Liver (tissue), 8 donors: ENCODE measurements at regions not wholly inside any gene's neighbourhood (a gene's known extent, or its start where the extent isn't known, plus 50 kb on each side); places are given as distances from the start of the nearest gene placed in this dataset.

Experiments
- DNase-seq: peaks from one replicate; pipeline ENCODE4 v3.0.0-alpha.2; 2017; ENCODE audit warnings: low spot score
- H3K27ac ChIP-seq, 2 donors: one replicate each; pipeline ENCODE4 v1.7.0; 2013; ENCODE audit warnings: inconsistent platforms in 2 of 2, low read length in 2 of 2, control low read depth in 1 of 2, low read depth in 1 of 2, mild to moderate bottlenecking in 1 of 2
- H3K27me3 ChIP-seq, 4 donors: one replicate each; pipeline versions ENCODE4 v1.6.1 to v1.7.0; 2013; ENCODE audit warnings: low read length in 3 of 4, inconsistent platforms in 1 of 4, mild to moderate bottlenecking in 1 of 4, moderate library complexity in 1 of 4; ENCODE audit not compliant: control insufficient read depth in 4 of 4, insufficient read depth in 4 of 4
- H3K36me3 ChIP-seq, 4 donors: one replicate each; pipeline versions ENCODE4 v1.6.1 to v1.7.0; 2013; ENCODE audit warnings: low read length in 3 of 4, mild to moderate bottlenecking in 3 of 4, low read depth in 1 of 4, moderate library complexity in 1 of 4; ENCODE audit not compliant: control insufficient read depth in 4 of 4, insufficient read depth in 3 of 4
- H3K4me1 ChIP-seq, 4 donors: one replicate each; pipeline versions ENCODE4 v1.6.1 to v1.7.0; 2013; ENCODE audit warnings: low read length in 3 of 4, mild to moderate bottlenecking in 3 of 4, moderate library complexity in 1 of 4; ENCODE audit not compliant: control insufficient read depth in 4 of 4, insufficient read depth in 4 of 4
- H3K4me3 ChIP-seq, 3 donors: one replicate each; pipeline versions ENCODE4 v1.6.1 to v1.7.0; 2013; ENCODE audit warnings: low read length in 3 of 3, control low read depth in 1 of 3, low read depth in 1 of 3, mild to moderate bottlenecking in 1 of 3
- H3K9ac ChIP-seq, 2 donors: one replicate each; pipeline ENCODE4 v1.7.0; 2013; ENCODE audit warnings: low read length in 2 of 2, mild to moderate bottlenecking in 2 of 2, moderate library complexity in 2 of 2, control low read depth in 1 of 2, low read depth in 1 of 2
- H3K9me3 ChIP-seq, 4 donors: one replicate each; pipeline versions ENCODE4 v1.6.1 to v1.7.0; 2013; ENCODE audit warnings: low read length in 3 of 4; ENCODE audit not compliant: control insufficient read depth in 4 of 4
- ATF3 ChIP-seq: IDR thresholded peaks from 2 replicates; pipeline ENCODE4 v1.6.1; 2016; ENCODE audit warnings: antibody characterized with exemption
- CTCF ChIP-seq: fragments of 150-350 bp; IDR thresholded peaks from 2 replicates; pipeline ENCODE4 v1.5.1; 2017; ENCODE audit warnings: improper control_type of control experiment, low read depth, low read length; ENCODE audit not compliant: missing input control
- FOXA1 ChIP-seq: IDR thresholded peaks from 2 replicates; pipeline ENCODE4 v1.6.1; 2016; ENCODE audit warnings: antibody characterized with exemption
- FOXA2 ChIP-seq: IDR thresholded peaks from 2 replicates; pipeline ENCODE4 v1.6.1; 2016; ENCODE audit warnings: antibody characterized with exemption
- GABPA ChIP-seq, 2 donors: IDR thresholded peaks in 1 of 2; conservative IDR thresholded peaks in 1 of 2; 2 replicates each; pipeline ENCODE4 v1.6.1; 2016; ENCODE audit warnings: antibody characterized with exemption in 2 of 2, mild to moderate bottlenecking in 1 of 2, moderate library complexity in 1 of 2
- HNF4A ChIP-seq, 2 donors: conservative IDR thresholded peaks; 2 replicates each; pipeline ENCODE4 v1.6.1; 2016; ENCODE audit warnings: antibody characterized with exemption in 2 of 2, mild to moderate bottlenecking in 2 of 2
- HNF4G ChIP-seq: IDR thresholded peaks from 2 replicates; pipeline ENCODE4 v1.6.1; 2016; ENCODE audit warnings: antibody characterized with exemption
- JUND ChIP-seq, 2 donors: IDR thresholded peaks; 2 replicates each; pipeline ENCODE4 v1.6.1; 2016; ENCODE audit warnings: antibody characterized with exemption in 2 of 2
- MAX ChIP-seq: IDR thresholded peaks from 2 replicates; pipeline ENCODE4 v1.6.1; 2016; ENCODE audit warnings: antibody characterized with exemption
- NR2F2 ChIP-seq: IDR thresholded peaks from 2 replicates; pipeline ENCODE4 v1.6.1; 2016; ENCODE audit warnings: antibody characterized with exemption
- RAD21 ChIP-seq, 2 donors: IDR thresholded peaks; 2 replicates each; pipeline ENCODE4 v1.6.1; 2016; ENCODE audit warnings: antibody characterized with exemption in 2 of 2, mild to moderate bottlenecking in 2 of 2
- REST ChIP-seq: IDR thresholded peaks from 2 replicates; pipeline ENCODE4 v1.6.1; 2016; ENCODE audit warnings: antibody characterized with exemption, mild to moderate bottlenecking
- RXRA ChIP-seq, 2 donors: IDR thresholded peaks; 2 replicates each; pipeline ENCODE4 v1.6.1; 2017 to 2018; ENCODE audit warnings: antibody characterized with exemption in 2 of 2, mild to moderate bottlenecking in 1 of 2
- SP1 ChIP-seq: IDR thresholded peaks from 2 replicates; pipeline ENCODE4 v1.6.1; 2018; ENCODE audit warnings: antibody characterized with exemption, mild to moderate bottlenecking
- TAF1 ChIP-seq: conservative IDR thresholded peaks from 2 replicates; pipeline ENCODE4 v1.6.1; 2016; ENCODE audit warnings: antibody characterized with exemption, mild to moderate bottlenecking
- YY1 ChIP-seq: IDR thresholded peaks from 2 replicates; pipeline ENCODE4 v1.6.1; 2016; ENCODE audit warnings: antibody characterized with exemption, mild to moderate bottlenecking
- ZBTB33 ChIP-seq: IDR thresholded peaks from 2 replicates; pipeline ENCODE4 v1.6.1; 2016; ENCODE audit warnings: antibody characterized with exemption
- WGBS: extraction: QIAGEN DNeasy Blood & Tissue Kit; methylation state at CpG from one replicate; pipeline ENCODE4 v1.1.7; 2013; 5-methylcytosine and 5-hydroxymethylcytosine counted together
- donor health status: healthy.
- donor health status: healthy.
- donor health status: healthy.
- donor health status: healthy.
- donor health status: healthy.

GRCh38 chr16:51445250-51445649, 294.2 kb upstream of the SALL1 start (continued):
- TF ChIP-seq YY1: no peak

GRCh38 chr16:51443934-51444333, 292.9 kb upstream of the SALL1 start:
- Histone ChIP-seq H3K27me3 (no peaks in the 10 kb centered on the region), H3K36me3 (no peaks in the 10 kb centered on the region), H3K9ac (no peak overlapping the region), H3K4me3 (no peak overlapping the region), H3K4me1 (peaks cover 0 to 12% (median 3%) of the 10 kb centered on the region in 4 donors), H3K27ac (no peak overlapping the region), H3K9me3 (no peaks in the 10 kb centered on the region)
- no peak for DNase-seq
- TF ChIP-seq HNF4A (conservative IDR thresholded peaks at IDR 0.05): no peak
- TF ChIP-seq CTCF: no peak
- no peak for TF ChIP-seq YY1
- TF ChIP-seq REST: no peak
- TF ChIP-seq ATF3: no peak
- no peak for TF ChIP-seq TAF1
- no peak for TF ChIP-seq FOXA2
- TF ChIP-seq SP1: no peak
- no peak for TF ChIP-seq ZBTB33
- TF ChIP-seq FOXA1: no peak
- no peak for TF ChIP-seq JUND (IDR thresholded peaks at IDR 0.05)
- TF ChIP-seq RXRA (IDR thresholded peaks at IDR 0.05): no peak
- TF ChIP-seq NR2F2: no peak
- no peak for TF ChIP-seq GABPA (IDR thresholded peaks at IDR 0.05 in 1 of 2, conservative IDR thresholded peaks at IDR 0.05 in 1 of 2)
- TF ChIP-seq MAX: no peak
- TF ChIP-seq HNF4G: no peak
- no peak for TF ChIP-seq RAD21 (IDR thresholded peaks at IDR 0.05)
- WGBS: 95% methylated on average over 1 of the region's 1 CpG
